Superior temporal gyrus (tissue), 1 donor: ENCODE measurements at regions not wholly inside any gene's neighbourhood (a gene's known extent, or its start where the extent isn't known, plus 50 kb on each side); places are given as distances from the start of the nearest gene placed in this dataset.

Experiments
- DNase-seq: peaks from one replicate; pipeline ENCODE4 v3.0.0-alpha.2; 2016; ENCODE audit errors: extremely low spot score

GRCh38 chr5:64110222-64110621 lies 55.4 kb upstream of the RNF180 start:
- no peak for DNase-seq

GRCh38 chr5:64108674-64109073 lies 57.0 kb upstream of the RNF180 start:
- no peak for DNase-seq

- DNase-seq, result no peak
Measured at GRCh38 chr5:64100203-64100602, 65.4 kb upstream of the RNF180 start.

GRCh38 chr5:64096771-64097170 lies 68.9 kb upstream of the RNF180 start:
- no peak for DNase-seq

GRCh38 chr5:64077589-64077988 lies 88.1 kb upstream of the RNF180 start:
- no peak for DNase-seq

- peak; percentile 51 for DNase-seq
Measured at GRCh38 chr5:64074533-64074932, 91.1 kb upstream of the RNF180 start.

- no peak for DNase-seq
Measured at GRCh38 chr5:64069486-64069885, 96.2 kb upstream of the RNF180 start.

GRCh38 chr5:64050296-64050695 lies 88.1 kb upstream of the HTR1A start:
- no peak for DNase-seq

GRCh38 chr5:64040490-64040889 lies 78.2 kb upstream of the HTR1A start:
- DNase-seq, result no peak

- DNase-seq, result no peak
Measured at GRCh38 chr5:64026493-64026892, 64.2 kb upstream of the HTR1A start.

GRCh38 chr5:64019746-64020145 lies 57.5 kb upstream of the HTR1A start:
- no peak for DNase-seq

- DNase-seq, result no peak
Measured at GRCh38 chr5:64018966-64019365, 56.7 kb upstream of the HTR1A start.

GRCh38 chr5:64015824-64016223 lies 53.6 kb upstream of the HTR1A start:
- DNase-seq, result no peak
